ENCODE measurements at regions not wholly inside any gene's neighbourhood (a gene's known extent, or its start where the extent isn't known, plus 50 kb on each side); places are given as distances from the start of the nearest gene placed in this dataset.
"Not testable (repeated sequence)": the region's sequence is repeated elsewhere in the genome, so short reads cannot be mapped to it uniquely, and the experiment has no call there.

- no peaks in the 10 kb centered on the region for H3K9me3 ChIP-seq (ENCODE audit: severe bottlenecking)
- no peaks in the 10 kb centered on the region for H3K36me3 ChIP-seq (ENCODE audit: low read depth)
- no peaks in the 10 kb centered on the region for H3K4me1 ChIP-seq (ENCODE audit: insufficient read depth, poor library complexity, severe bottlenecking)
- no peak overlapping the region for H3K4me3 ChIP-seq (ENCODE audit: severe bottlenecking)
- no peak overlapping the region for H3K27ac ChIP-seq (ENCODE audit: poor library complexity, severe bottlenecking)
- TF ChIP-seq CTCF (IDR thresholded peaks at IDR 0.05; ENCODE audit: poor library complexity, severe bottlenecking), result no peak
- no peaks in the 10 kb centered on the region for H3K27me3 ChIP-seq (ENCODE audit: insufficient read depth, poor library complexity, severe bottlenecking)
- ATAC-seq (ENCODE audit: low read depth), result no peak
- no peak for DNase-seq (ENCODE audit: low spot score)
Measured at GRCh38 chr4:134085496-134085895, 116.1 kb downstream of the PABPC4L start.

GRCh38 chr4:134079085-134079484 lies 122.5 kb downstream of the PABPC4L start:
- not testable (repeated sequence) for ATAC-seq (ENCODE audit: low read depth); H3K9me3 ChIP-seq (ENCODE audit: severe bottlenecking); H3K36me3 ChIP-seq (ENCODE audit: low read depth)

GRCh38 chr4:134078230-134078914 lies 123.2 kb downstream of the PABPC4L start:
- no peak overlapping the region for H3K4me3 ChIP-seq (ENCODE audit: severe bottlenecking)
- ATAC-seq (ENCODE audit: low read depth), result no peak

More at GRCh38 chr4:134079085-134079484, 122.5 kb downstream of the PABPC4L start:
- not testable (repeated sequence) for H3K27me3 ChIP-seq (ENCODE audit: insufficient read depth, poor library complexity, severe bottlenecking); H3K4me1 ChIP-seq (ENCODE audit: insufficient read depth, poor library complexity, severe bottlenecking); H3K27ac ChIP-seq (ENCODE audit: poor library complexity, severe bottlenecking); DNase-seq (ENCODE audit: low spot score); H3K4me3 ChIP-seq (ENCODE audit: severe bottlenecking)

GRCh38 chr4:134073711-134074110 lies 127.9 kb downstream of the PABPC4L start:
- H3K4me3 ChIP-seq (ENCODE audit: severe bottlenecking), result no peak overlapping the region
- DNase-seq (ENCODE audit: low spot score) (no peak), ATAC-seq (ENCODE audit: low read depth) (no peak)
- no peaks in the 10 kb centered on the region for H3K27me3 ChIP-seq (ENCODE audit: insufficient read depth, poor library complexity, severe bottlenecking)
- no peaks in the 10 kb centered on the region for H3K9me3 ChIP-seq (ENCODE audit: severe bottlenecking)
- no peaks in the 10 kb centered on the region for H3K36me3 ChIP-seq (ENCODE audit: low read depth)
- H3K27ac ChIP-seq (ENCODE audit: poor library complexity, severe bottlenecking), result no peak overlapping the region
- no peak for TF ChIP-seq CTCF (IDR thresholded peaks at IDR 0.05; ENCODE audit: poor library complexity, severe bottlenecking)
- H3K4me1 ChIP-seq (ENCODE audit: insufficient read depth, poor library complexity, severe bottlenecking), result no peaks in the 10 kb centered on the region

More at GRCh38 chr4:134078230-134078914, 123.2 kb downstream of the PABPC4L start:
- DNase-seq (ENCODE audit: low spot score), result no peak
- Histone ChIP-seq H3K27me3 (ENCODE audit: insufficient read depth, poor library complexity, severe bottlenecking) (no peaks in the 10 kb centered on the region), H3K27ac (ENCODE audit: poor library complexity, severe bottlenecking) (no peak overlapping the region), H3K36me3 (ENCODE audit: low read depth) (no peaks in the 10 kb centered on the region), H3K4me1 (ENCODE audit: insufficient read depth, poor library complexity, severe bottlenecking) (no peaks in the 10 kb centered on the region), H3K9me3 (ENCODE audit: severe bottlenecking) (no peaks in the 10 kb centered on the region)
- TF ChIP-seq CTCF (IDR thresholded peaks at IDR 0.05; ENCODE audit: poor library complexity, severe bottlenecking), result no peak

- DNase-seq (ENCODE audit: low spot score), result no peak
- Histone ChIP-seq H3K27me3 (ENCODE audit: insufficient read depth, poor library complexity, severe bottlenecking) (no peaks in the 10 kb centered on the region), H3K4me1 (ENCODE audit: insufficient read depth, poor library complexity, severe bottlenecking) (no peaks in the 10 kb centered on the region), H3K4me3 (ENCODE audit: severe bottlenecking) (no peak overlapping the region), H3K9me3 (ENCODE audit: severe bottlenecking) (no peaks in the 10 kb centered on the region), H3K27ac (ENCODE audit: poor library complexity, severe bottlenecking) (no peak overlapping the region), H3K36me3 (ENCODE audit: low read depth) (no peaks in the 10 kb centered on the region)
- TF ChIP-seq CTCF (IDR thresholded peaks at IDR 0.05; ENCODE audit: poor library complexity, severe bottlenecking), result no peak
- ATAC-seq (ENCODE audit: low read depth), result no peak
Measured at GRCh38 chr4:134072137-134072536, 129.5 kb downstream of the PABPC4L start.

Data from RWPE2 (cell line).